Activated CD4-positive, CD25-positive, alpha-beta regulatory T cell treated with anti-CD3 and anti-CD28 coated beads, Interleukin-2, amount 50 U/mL, for 16 hours (primary cell): ENCODE measurements at regions not wholly inside any gene's neighbourhood (a gene's known extent, or its start where the extent isn't known, plus 50 kb on each side); places are given as distances from the start of the nearest gene placed in this dataset.
"Not testable (repeated sequence)": the region's sequence is repeated elsewhere in the genome, so short reads cannot be mapped to it uniquely, and the experiment has no call there.

Experiments
- DNase-seq: peaks from one replicate; pipeline ENCODE4 v3.0.0-alpha.2; 2020; ENCODE audit warnings: low read depth, low spot score

GRCh38 chr6:156197513-156197912 is 579.7 kb upstream of the ARID1B start:
- no peak for DNase-seq

- no peak for DNase-seq
Observed at GRCh38 chr6:156194981-156195380, 582.2 kb upstream of the ARID1B start.

GRCh38 chr6:156193381-156193780 is 583.8 kb upstream of the ARID1B start:
- DNase-seq: no peak

GRCh38 chr6:156191895-156192294 is 585.3 kb upstream of the ARID1B start:
- DNase-seq: no peak

- DNase-seq: not testable (repeated sequence)
Observed at GRCh38 chr6:156191390-156191789, 585.8 kb upstream of the ARID1B start.

GRCh38 chr6:156190270-156190669 is 586.9 kb upstream of the ARID1B start:
- DNase-seq: no peak

- DNase-seq: no peak
Observed at GRCh38 chr6:156189714-156190113, 587.5 kb upstream of the ARID1B start.

- no peak for DNase-seq
Observed at GRCh38 chr6:156189195-156189594, 588.0 kb upstream of the ARID1B start.

GRCh38 chr6:156185113-156185512 is 592.1 kb upstream of the ARID1B start:
- no peak for DNase-seq

GRCh38 chr6:156183678-156184077 is 593.5 kb upstream of the ARID1B start:
- no peak for DNase-seq

- DNase-seq: no peak
Observed at GRCh38 chr6:156182356-156182755, 594.8 kb upstream of the ARID1B start.

- no peak for DNase-seq
Observed at GRCh38 chr6:156181506-156181905, 595.7 kb upstream of the ARID1B start.

- no peak for DNase-seq
Observed at GRCh38 chr6:156175971-156176421, 601.2 kb upstream of the ARID1B start.

- DNase-seq: no peak
Observed at GRCh38 chr6:156175433-156175832, 601.7 kb upstream of the ARID1B start.

GRCh38 chr6:156174031-156174890 is 602.9 kb upstream of the ARID1B start:
- DNase-seq: no peak

GRCh38 chr6:156169371-156169770 is 607.8 kb upstream of the ARID1B start:
- no peak for DNase-seq

- DNase-seq: no peak
Observed at GRCh38 chr6:156167625-156168071, 609.5 kb upstream of the ARID1B start.

- no peak for DNase-seq
Observed at GRCh38 chr6:156167016-156167624, 610.1 kb upstream of the ARID1B start.

GRCh38 chr6:156166093-156166492 is 611.1 kb upstream of the ARID1B start:
- no peak for DNase-seq

GRCh38 chr6:156164701-156165452 is 612.3 kb upstream of the ARID1B start:
- no peak for DNase-seq

GRCh38 chr6:156163311-156163710 is 613.9 kb upstream of the ARID1B start:
- DNase-seq: no peak

GRCh38 chr6:156161471-156161870 is 615.7 kb upstream of the ARID1B start:
- DNase-seq: no peak
